ENCODE measurements at regions not wholly inside any gene's neighbourhood (a gene's known extent, or its start where the extent isn't known, plus 50 kb on each side); places are given as distances from the start of the nearest gene placed in this dataset.

GRCh38 chr5:60417500-60418181 lies 282.3 kb downstream of the DEPDC1B start:
- TF ChIP-seq SIN3A (IDR thresholded peaks at IDR 0.05; ENCODE audit: borderline replicate concordance, insufficient read depth, low read length) (no peak), FOXP2 (optimal IDR thresholded peaks at IDR 0.05; ENCODE audit: borderline replicate concordance, extremely low read depth, extremely low read length, insufficient read depth) (no peak), REST (IDR thresholded peaks at IDR 0.05; ENCODE audit: insufficient read depth in 1 of 2, low read depth in 2 of 2, low read length in 2 of 2) (no peak)

GRCh38 chr5:60415443-60415842 lies 284.5 kb downstream of the DEPDC1B start:
- TF ChIP-seq POLR2AphosphoS5 (IDR thresholded peaks at IDR 0.05; ENCODE audit: low read depth, low read length), result no peak
- no peak for TF ChIP-seq FOXP2 (optimal IDR thresholded peaks at IDR 0.05; ENCODE audit: borderline replicate concordance, extremely low read depth, extremely low read length, insufficient read depth)
- TF ChIP-seq SIN3A (IDR thresholded peaks at IDR 0.05; ENCODE audit: borderline replicate concordance, insufficient read depth, low read length), result no peak
- no peak for TF ChIP-seq REST (IDR thresholded peaks at IDR 0.05; ENCODE audit: insufficient read depth in 1 of 2, low read depth in 2 of 2, low read length in 2 of 2)
- TF ChIP-seq TAF1 (IDR thresholded peaks at IDR 0.05; ENCODE audit: borderline replicate concordance, insufficient read depth, low read length), result no peak

DNA sequence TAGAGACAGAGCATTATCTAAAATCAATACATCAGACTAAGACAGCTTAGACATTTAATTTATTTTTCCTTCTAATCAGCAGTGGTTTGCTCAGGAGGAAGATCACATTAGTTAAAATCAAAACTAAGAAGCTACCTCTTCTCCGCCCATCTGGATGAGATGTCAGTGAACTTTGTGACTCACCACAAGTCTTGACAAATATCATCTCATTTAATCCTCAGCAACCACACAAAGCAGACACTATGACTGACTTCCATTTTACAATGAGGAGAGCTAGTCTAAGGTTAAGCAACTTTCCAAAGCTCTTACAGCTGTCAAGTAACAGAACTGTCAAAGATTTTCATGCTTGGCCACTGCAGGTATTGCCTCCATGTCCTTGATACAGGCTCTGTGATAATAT lies 289.5 kb downstream of the DEPDC1B start:
- TF ChIP-seq TAF1 (IDR thresholded peaks at IDR 0.05; ENCODE audit: borderline replicate concordance, insufficient read depth, low read length) (no peak), REST (IDR thresholded peaks at IDR 0.05; ENCODE audit: insufficient read depth in 1 of 2, low read depth in 2 of 2, low read length in 2 of 2) (no peak), POLR2AphosphoS5 (IDR thresholded peaks at IDR 0.05; ENCODE audit: low read depth, low read length) (no peak), SIN3A (IDR thresholded peaks at IDR 0.05; ENCODE audit: borderline replicate concordance, insufficient read depth, low read length) (no peak), FOXP2 (optimal IDR thresholded peaks at IDR 0.05; ENCODE audit: borderline replicate concordance, extremely low read depth, extremely low read length, insufficient read depth) (no peak)

DNA sequence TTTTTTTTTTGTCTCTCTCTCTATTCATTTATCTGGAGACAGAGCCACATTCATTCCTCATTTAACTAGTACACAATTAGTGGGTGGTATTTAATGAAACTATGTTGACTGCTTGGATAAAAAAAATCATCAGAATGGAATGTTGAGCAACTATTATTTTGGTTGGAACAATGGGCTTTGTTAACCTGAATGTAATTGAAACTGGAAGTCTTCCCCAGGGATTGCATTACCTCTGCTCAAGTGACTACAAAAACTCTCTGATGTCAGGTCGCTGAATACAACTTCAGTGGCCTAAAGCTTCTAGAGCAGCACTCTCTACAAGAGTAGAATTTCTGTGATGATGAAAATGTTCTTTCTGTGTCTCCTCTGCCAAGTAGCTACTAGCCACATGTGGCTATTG lies 295.8 kb downstream of the DEPDC1B start:
- no peak for TF ChIP-seq POLR2AphosphoS5 (IDR thresholded peaks at IDR 0.05; ENCODE audit: low read depth, low read length)
- no peak for TF ChIP-seq TAF1 (IDR thresholded peaks at IDR 0.05; ENCODE audit: borderline replicate concordance, insufficient read depth, low read length)
- no peak for TF ChIP-seq FOXP2 (optimal IDR thresholded peaks at IDR 0.05; ENCODE audit: borderline replicate concordance, extremely low read depth, extremely low read length, insufficient read depth)
- TF ChIP-seq SIN3A (IDR thresholded peaks at IDR 0.05; ENCODE audit: borderline replicate concordance, insufficient read depth, low read length), result no peak
- no peak for TF ChIP-seq REST (IDR thresholded peaks at IDR 0.05; ENCODE audit: insufficient read depth in 1 of 2, low read depth in 2 of 2, low read length in 2 of 2)
